ENCODE measurements at regions not wholly inside any gene's neighbourhood (a gene's known extent, or its start where the extent isn't known, plus 50 kb on each side); places are given as distances from the start of the nearest gene placed in this dataset.

DNA sequence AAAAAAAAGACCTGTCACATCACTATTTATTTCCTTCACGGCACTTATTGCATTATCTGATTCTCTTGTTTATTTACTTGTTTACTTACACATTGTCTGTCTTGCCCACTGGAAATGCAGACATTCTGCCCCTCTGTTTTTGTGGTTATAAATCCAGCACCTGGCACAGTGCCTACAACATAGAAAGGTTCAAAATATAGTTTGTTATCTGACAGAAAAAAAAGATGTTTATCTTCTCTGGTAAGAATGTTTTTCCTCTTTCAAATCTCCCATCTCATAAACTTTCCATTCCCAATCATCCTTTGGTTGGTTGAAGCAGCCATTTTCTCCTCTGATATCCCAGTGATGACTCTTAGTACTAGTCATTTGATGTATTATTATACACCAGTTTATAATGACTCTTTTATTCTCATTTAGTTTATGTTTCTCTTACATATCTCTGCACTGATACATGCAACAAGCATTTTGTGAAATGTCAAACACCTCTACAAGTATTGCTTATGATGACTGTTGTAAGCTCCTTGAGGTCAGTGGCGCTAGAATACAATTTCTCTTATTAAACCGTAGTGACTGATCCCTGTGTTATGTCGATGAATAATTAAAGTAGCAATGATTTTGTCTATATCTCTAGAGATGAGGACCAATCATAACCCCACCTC is 398.4 kb upstream of the TBL1XR1 start:
- TF ChIP-seq, protein P1, sequence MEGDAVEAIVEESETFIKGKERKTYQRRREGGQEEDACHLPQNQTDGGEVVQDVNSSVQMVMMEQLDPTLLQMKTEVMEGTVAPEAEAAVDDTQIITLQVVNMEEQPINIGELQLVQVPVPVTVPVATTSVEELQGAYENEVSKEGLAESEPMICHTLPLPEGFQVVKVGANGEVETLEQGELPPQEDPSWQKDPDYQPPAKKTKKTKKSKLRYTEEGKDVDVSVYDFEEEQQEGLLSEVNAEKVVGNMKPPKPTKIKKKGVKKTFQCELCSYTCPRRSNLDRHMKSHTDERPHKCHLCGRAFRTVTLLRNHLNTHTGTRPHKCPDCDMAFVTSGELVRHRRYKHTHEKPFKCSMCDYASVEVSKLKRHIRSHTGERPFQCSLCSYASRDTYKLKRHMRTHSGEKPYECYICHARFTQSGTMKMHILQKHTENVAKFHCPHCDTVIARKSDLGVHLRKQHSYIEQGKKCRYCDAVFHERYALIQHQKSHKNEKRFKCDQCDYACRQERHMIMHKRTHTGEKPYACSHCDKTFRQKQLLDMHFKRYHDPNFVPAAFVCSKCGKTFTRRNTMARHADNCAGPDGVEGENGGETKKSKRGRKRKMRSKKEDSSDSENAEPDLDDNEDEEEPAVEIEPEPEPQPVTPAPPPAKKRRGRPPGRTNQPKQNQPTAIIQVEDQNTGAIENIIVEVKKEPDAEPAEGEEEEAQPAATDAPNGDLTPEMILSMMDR (IDR thresholded peaks at IDR 0.05; ENCODE audit: low read depth, low read length) = no peak
- CTCF ChIA-PET = interaction anchor here (0.8 kb wide), 1 partner anchor 18 kb away, joined by 3 read pairs; no protein-coding TSS in a partner anchor
- Histone ChIP-seq H3K9me3 (ENCODE audit: control insufficient read depth, insufficient read depth, low read length) (no peaks in the 10 kb centered on the region), H3K27me3 (ENCODE audit: control insufficient read depth, insufficient read depth, low read length) (no peaks in the 10 kb centered on the region), H3K27ac (ENCODE audit: low read depth, low read length) (no peak overlapping the region), H3K4me3 (ENCODE audit: low read depth, low read length) (no peak overlapping the region)
- POLR2A ChIA-PET = interaction anchor here (0.6 kb wide), 1 partner anchor 545 kb away, joined by 8 read pairs; no protein-coding TSS in a partner anchor
- no peak for DNase-seq (ENCODE audit: low read depth, low spot score)

DNA sequence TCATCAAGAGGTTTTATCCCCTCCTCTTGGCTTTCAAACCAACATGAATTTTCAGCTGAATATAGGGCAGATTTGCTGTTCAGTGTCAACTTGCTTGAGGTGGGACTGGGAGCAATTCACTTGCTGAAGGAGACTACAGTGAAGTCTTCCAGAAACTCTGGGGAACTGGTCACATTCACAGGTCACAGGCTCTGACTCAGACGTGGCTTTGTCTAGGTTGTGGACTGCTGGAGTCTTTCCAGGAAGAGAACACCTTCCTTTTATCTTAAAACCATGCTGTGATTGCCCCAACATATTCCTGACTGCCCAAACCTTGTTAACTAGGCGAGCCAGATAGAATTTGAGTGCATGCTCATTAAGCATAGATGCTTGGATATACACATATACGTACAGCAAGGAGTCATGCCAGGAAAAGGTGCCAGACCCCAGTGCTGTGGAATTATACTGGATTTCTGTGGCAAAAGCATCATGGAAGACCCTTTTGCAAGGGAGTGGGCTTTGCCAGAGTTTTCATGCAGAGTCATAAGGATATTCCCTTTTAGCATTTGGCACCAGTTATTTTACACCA is 399.1 kb upstream of the TBL1XR1 start:
- H3K27me3 ChIP-seq (ENCODE audit: control insufficient read depth, insufficient read depth, low read length) = no peaks in the 10 kb centered on the region
- peak overlapping the region; percentile 22 for H3K27ac ChIP-seq (ENCODE audit: low read depth, low read length)
- no peaks in the 10 kb centered on the region for H3K9me3 ChIP-seq (ENCODE audit: control insufficient read depth, insufficient read depth, low read length)
- ChIA-PET POLR2A (interaction anchor here (0.6 kb wide), 1 partner anchor 546 kb away, joined by 8 read pairs; no protein-coding TSS in a partner anchor), CTCF (interaction anchor here (0.8 kb wide), 1 partner anchor 17 kb away, joined by 3 read pairs; no protein-coding TSS in a partner anchor)
- TF ChIP-seq, protein P1 (IDR thresholded peaks at IDR 0.05; ENCODE audit: low read depth, low read length) = no peak
- no peak overlapping the region for H3K4me3 ChIP-seq (ENCODE audit: low read depth, low read length)
- no peak for DNase-seq (ENCODE audit: low read depth, low spot score)

DNA sequence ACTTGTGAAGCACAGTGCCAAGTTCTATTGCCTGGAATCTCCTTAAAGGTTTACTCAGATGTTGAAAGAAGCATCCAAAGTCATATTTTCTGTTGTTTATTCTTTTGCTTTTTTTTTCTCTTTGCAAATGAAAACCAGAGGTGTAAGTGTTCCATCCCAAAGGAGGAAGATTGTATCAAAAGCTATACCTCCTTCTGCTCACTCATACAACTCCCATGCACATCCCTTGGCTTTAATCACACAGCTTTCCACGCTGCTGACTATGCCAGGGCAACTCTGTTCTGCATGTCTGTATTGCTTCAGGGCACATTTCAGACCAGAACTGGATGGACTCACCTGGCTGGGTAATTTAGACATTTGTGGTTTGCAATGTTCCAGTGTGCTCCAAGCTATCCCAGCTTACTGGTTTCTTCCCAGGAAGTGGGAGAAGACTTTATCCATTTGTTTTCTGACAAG is 399.6 kb upstream of the TBL1XR1 start:
- H3K4me3 ChIP-seq (ENCODE audit: low read depth, low read length) = no peak overlapping the region
- ChIA-PET POLR2A (no interaction called here), CTCF (no interaction called here)
- no peaks in the 10 kb centered on the region for H3K27me3 ChIP-seq (ENCODE audit: control insufficient read depth, insufficient read depth, low read length)
- no peak for DNase-seq (ENCODE audit: low read depth, low spot score)
- peak overlapping the region; percentile 48 for H3K27ac ChIP-seq (ENCODE audit: low read depth, low read length)
- TF ChIP-seq, protein P1 (IDR thresholded peaks at IDR 0.05; ENCODE audit: low read depth, low read length) = no peak
- no peaks in the 10 kb centered on the region for H3K9me3 ChIP-seq (ENCODE audit: control insufficient read depth, insufficient read depth, low read length)

DNA sequence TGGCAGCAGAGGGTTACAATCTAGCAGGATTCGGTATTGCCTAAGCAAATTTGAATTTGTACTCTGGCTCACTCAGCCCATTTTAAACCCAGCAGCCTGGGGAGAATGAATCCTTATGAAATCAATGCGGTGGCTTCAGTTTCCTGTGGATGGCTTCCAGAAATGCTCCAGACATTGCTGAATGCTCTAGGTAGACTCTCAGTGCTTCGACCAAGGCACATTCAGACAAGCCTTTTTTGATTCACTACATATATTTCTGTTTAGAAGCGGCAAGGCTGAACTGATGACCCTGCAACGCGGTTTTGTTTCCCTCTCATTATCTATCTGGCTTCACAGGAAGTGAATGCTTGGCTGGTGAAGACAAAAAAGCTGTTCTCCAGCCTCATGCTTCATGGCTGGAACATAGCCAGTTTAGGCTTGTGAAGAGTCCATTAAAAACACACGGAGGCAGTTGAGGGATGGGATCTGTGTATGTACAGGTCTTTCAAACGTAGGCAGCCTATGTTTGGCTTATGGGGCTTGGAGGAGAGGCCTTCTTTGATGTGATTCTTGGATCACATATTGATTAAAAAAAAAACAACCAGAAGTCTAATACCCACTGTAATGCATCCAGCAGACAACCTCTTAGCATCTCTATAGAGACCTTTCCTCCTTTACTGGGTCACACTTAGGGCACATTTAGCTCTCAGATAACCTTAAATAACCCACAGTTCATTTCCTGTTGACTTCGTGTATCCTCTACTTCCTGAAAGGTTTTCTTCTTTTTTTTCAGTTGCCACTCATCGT is 400.2 kb upstream of the TBL1XR1 start:
- TF ChIP-seq, protein P1 (IDR thresholded peaks at IDR 0.05; ENCODE audit: low read depth, low read length) = no peak
- no peak for DNase-seq (ENCODE audit: low read depth, low spot score)
- Histone ChIP-seq H3K27ac (ENCODE audit: low read depth, low read length) (peak overlapping the region; percentile 48), H3K27me3 (ENCODE audit: control insufficient read depth, insufficient read depth, low read length) (no peaks in the 10 kb centered on the region), H3K4me3 (ENCODE audit: low read depth, low read length) (no peak overlapping the region), H3K9me3 (ENCODE audit: control insufficient read depth, insufficient read depth, low read length) (no peaks in the 10 kb centered on the region)
- ChIA-PET CTCF (no interaction called here), POLR2A (no interaction called here)
